Smooth muscle cell (in vitro differentiated cells): ENCODE measurements at regions not wholly inside any gene's neighbourhood (a gene's known extent, or its start where the extent isn't known, plus 50 kb on each side); places are given as distances from the start of the nearest gene placed in this dataset.

Experiments
- DNase-seq: peaks from one replicate; lab custom pipeline; 2025; ENCODE audit not compliant: unreplicated experiment; lab: John Stamatoyannopoulos, UW
- H2AFZ ChIP-seq: fragments of 200-600 bp; sonication (generic); 2 replicates; pipeline ENCODE4 v1.6.0; 2016; ENCODE audit warnings: antibody characterized with exemption, low read depth, mild to moderate bottlenecking
- H3F3A ChIP-seq: fragments of 200-600 bp; sonication (generic); 2 replicates; pipeline ENCODE4 v1.6.0; 2017; ENCODE audit warnings: antibody characterized with exemption, low read depth
- H3K27ac ChIP-seq: fragments of 200-600 bp; sonication (generic); 2 replicates; pipeline ENCODE4 v1.5.1; 2016; ENCODE audit warnings: low read depth, mild to moderate bottlenecking
- H3K27me3 ChIP-seq: fragments of 200-600 bp; sonication (generic); 2 replicates; pipeline ENCODE4 v1.6.1; 2016; ENCODE audit warnings: low read depth, mild to moderate bottlenecking
- H3K36me3 ChIP-seq: fragments of 200-600 bp; sonication (generic); 2 replicates; pipeline ENCODE4 v1.5.1; 2016; ENCODE audit warnings: low read depth
- H3K4me1 ChIP-seq: fragments of 200-600 bp; sonication (generic); 2 replicates; pipeline ENCODE4 v1.5.1; 2016; ENCODE audit warnings: low read depth
- H3K4me2 ChIP-seq: fragments of 200-600 bp; sonication (generic); 2 replicates; pipeline ENCODE4 v1.6.0; 2016; ENCODE audit warnings: mild to moderate bottlenecking
- H3K4me3 ChIP-seq: fragments of 200-600 bp; sonication (generic); 2 replicates; pipeline ENCODE4 v1.5.1; 2016; ENCODE audit warnings: mild to moderate bottlenecking
- H3K79me2 ChIP-seq: fragments of 200-600 bp; sonication (generic); 2 replicates; pipeline ENCODE4 v1.6.0; 2016; ENCODE audit warnings: low read depth, mild to moderate bottlenecking
- H3K9ac ChIP-seq: fragments of 200-600 bp; sonication (generic); 2 replicates; pipeline ENCODE4 v1.6.0; 2016; ENCODE audit warnings: low read depth
- H3K9me3 ChIP-seq: fragments of 200-600 bp; sonication (generic); replicated peaks from 2 replicates; pipeline ENCODE4 v1.5.1; 2016; ENCODE audit warnings: low read depth
- H4K20me1 ChIP-seq: fragments of 200-600 bp; sonication (generic); 2 replicates; pipeline ENCODE4 v1.6.0; 2016; ENCODE audit warnings: low read depth
- CTCF ChIP-seq: fragments of 200-600 bp; sonication (generic); IDR thresholded peaks from 2 replicates; pipeline ENCODE4 v1.5.1; 2017; ENCODE audit warnings: borderline replicate concordance, mild to moderate bottlenecking, antibody characterized with exemption; ENCODE audit not compliant: insufficient read depth, poor library complexity, severe bottlenecking
- WGBS: methylation state at CpG from one replicate; pipeline ENCODE4 v1.1.7; 2016; ENCODE audit warnings: low lambda C conversion rate; 5-methylcytosine and 5-hydroxymethylcytosine counted together

GRCh38 chr4:13054420-13054970 lies 429.6 kb downstream of the RAB28 start:
- Histone ChIP-seq H3K27me3 (no peaks in the 10 kb centered on the region), H2AFZ (no peak overlapping the region), H3F3A (no peaks in the 10 kb centered on the region), H3K79me2 (no peaks in the 10 kb centered on the region), H4K20me1 (no peaks in the 10 kb centered on the region), H3K27ac (no peak overlapping the region), H3K4me1 (no peaks in the 10 kb centered on the region), H3K9ac (no peak overlapping the region), H3K9me3 (no peaks in the 10 kb centered on the region), H3K4me2 (no peak overlapping the region), H3K36me3 (no peaks in the 10 kb centered on the region), H3K4me3 (no peak overlapping the region)
- TF ChIP-seq CTCF: no peak
- WGBS: 93% methylated on average over 3 of the region's 3 CpGs
- no peak for DNase-seq

GRCh38 chr4:13047591-13047990 lies 436.5 kb downstream of the RAB28 start:
- no peak for DNase-seq
- Histone ChIP-seq H3K9ac (no peak overlapping the region), H3K79me2 (no peaks in the 10 kb centered on the region), H4K20me1 (no peaks in the 10 kb centered on the region), H3K4me1 (no peaks in the 10 kb centered on the region), H3F3A (no peaks in the 10 kb centered on the region), H3K27me3 (no peaks in the 10 kb centered on the region), H3K4me2 (no peak overlapping the region), H3K27ac (no peak overlapping the region), H2AFZ (no peak overlapping the region), H3K9me3 (no peaks in the 10 kb centered on the region), H3K36me3 (no peaks in the 10 kb centered on the region), H3K4me3 (no peak overlapping the region)
- 88% methylated on average over 4 of the region's 4 CpGs for WGBS
- TF ChIP-seq CTCF: no peak

GRCh38 chr4:13036841-13037240 lies 447.3 kb downstream of the RAB28 start:
- Histone ChIP-seq H3K4me2 (no peak overlapping the region), H3K9ac (no peak overlapping the region), H3K4me3 (no peak overlapping the region), H3K9me3 (no peaks in the 10 kb centered on the region), H3K79me2 (no peaks in the 10 kb centered on the region), H3K36me3 (no peaks in the 10 kb centered on the region), H4K20me1 (no peaks in the 10 kb centered on the region), H3K27ac (no peak overlapping the region), H3K27me3 (peaks cover 4% of the 10 kb centered on the region), H3K4me1 (no peaks in the 10 kb centered on the region), H3F3A (no peaks in the 10 kb centered on the region), H2AFZ (no peak overlapping the region)
- no peak for TF ChIP-seq CTCF
- no peak for DNase-seq
- WGBS: 75% methylated on average over 3 of the region's 3 CpGs

GRCh38 chr4:13032936-13033335 lies 451.2 kb downstream of the RAB28 start:
- DNase-seq: no peak
- no peak overlapping the region for H3K4me3 ChIP-seq
- TF ChIP-seq CTCF: no peak
- no peaks in the 10 kb centered on the region for H3K79me2 ChIP-seq
- 50% methylated on average over 1 of the region's 1 CpG for WGBS
- no peaks in the 10 kb centered on the region for H3K9me3 ChIP-seq
- H3K4me1 ChIP-seq: no peaks in the 10 kb centered on the region
- no peaks in the 10 kb centered on the region for H3F3A ChIP-seq
- H4K20me1 ChIP-seq: no peaks in the 10 kb centered on the region
- H3K9ac ChIP-seq: no peak overlapping the region
- H3K27ac ChIP-seq: no peak overlapping the region
- no peak overlapping the region for H3K4me2 ChIP-seq
- H3K27me3 ChIP-seq: peaks cover 4% of the 10 kb centered on the region
- H3K36me3 ChIP-seq: no peaks in the 10 kb centered on the region
- H2AFZ ChIP-seq: no peak overlapping the region
